Progenitor cell of endocrine pancreas (in vitro differentiated cells): ENCODE measurements at regions not wholly inside any gene's neighbourhood (a gene's known extent, or its start where the extent isn't known, plus 50 kb on each side); places are given as distances from the start of the nearest gene placed in this dataset.
"Not testable (repeated sequence)": the region's sequence is repeated elsewhere in the genome, so short reads cannot be mapped to it uniquely, and the experiment has no call there.

ENCODE experiments used
- DNase-seq: peaks from one replicate; pipeline ENCODE4 v3.0.0; 2021; ENCODE audit warnings: low spot score; ENCODE audit not compliant: unreplicated experiment
- H3K27ac Mint-ChIP-seq: 2 replicates; pipeline ENCODE4 v1.8.0; 2021; ENCODE audit warnings: mild to moderate bottlenecking, moderate library complexity, mixed read lengths
- H3K27me3 Mint-ChIP-seq: 2 replicates; pipeline ENCODE4 v1.8.0; 2021; ENCODE audit warnings: mixed read lengths
- H3K36me3 Mint-ChIP-seq: 2 replicates; pipeline ENCODE4 v1.8.0; 2022; ENCODE audit warnings: mixed read lengths; ENCODE audit not compliant: insufficient read depth
- H3K4me1 Mint-ChIP-seq: 2 replicates; pipeline ENCODE4 v1.8.0; 2021; ENCODE audit warnings: low read depth, mixed read lengths
- H3K4me3 Mint-ChIP-seq: 2 replicates; pipeline ENCODE4 v1.8.0; 2021; ENCODE audit warnings: low read depth, mild to moderate bottlenecking, moderate library complexity, mixed read lengths
- H3K9me3 Mint-ChIP-seq: 2 replicates; pipeline ENCODE4 v1.8.0; 2021; ENCODE audit warnings: low read depth, mixed read lengths
- TF ChIP-seq, protein P1 (sequence below): fragments of 200-600 bp; sonication (generic); IDR thresholded peaks from one replicate; pipeline ENCODE4 v1.5.0; 2021; ENCODE audit warnings: antibody characterized with exemption, mild to moderate bottlenecking; ENCODE audit not compliant: unreplicated experiment

DNA sequence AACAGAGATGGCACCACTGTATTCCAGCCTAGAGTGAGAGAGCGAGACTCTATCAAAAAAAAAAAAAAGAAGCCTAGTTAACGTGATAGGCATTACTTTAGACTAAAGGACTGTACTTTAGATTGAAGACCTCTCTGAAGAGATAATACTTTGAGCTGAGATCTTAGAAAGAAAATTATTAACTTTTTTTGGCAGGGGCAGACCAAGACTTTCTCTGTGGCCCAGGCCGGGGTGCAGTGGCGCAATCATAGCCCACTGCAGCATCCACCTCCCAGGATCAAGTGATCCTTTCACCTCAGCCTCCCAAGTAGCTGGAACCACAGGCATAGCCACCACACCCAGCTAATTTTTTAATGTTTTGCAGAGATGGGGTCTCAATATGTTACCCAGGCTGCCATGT, 75.7 kb upstream of the TNRC6A start:
- DNase-seq, result no peak
- Mint-ChIP-seq H3K27me3 (no peaks in the 10 kb centered on the region), H3K36me3 (no peaks in the 10 kb centered on the region), H3K27ac (no peak overlapping the region), H3K4me3 (no peak overlapping the region), H3K4me1 (peaks cover 11% of the 10 kb centered on the region), H3K9me3 (no peaks in the 10 kb centered on the region)
- TF ChIP-seq, protein P1, sequence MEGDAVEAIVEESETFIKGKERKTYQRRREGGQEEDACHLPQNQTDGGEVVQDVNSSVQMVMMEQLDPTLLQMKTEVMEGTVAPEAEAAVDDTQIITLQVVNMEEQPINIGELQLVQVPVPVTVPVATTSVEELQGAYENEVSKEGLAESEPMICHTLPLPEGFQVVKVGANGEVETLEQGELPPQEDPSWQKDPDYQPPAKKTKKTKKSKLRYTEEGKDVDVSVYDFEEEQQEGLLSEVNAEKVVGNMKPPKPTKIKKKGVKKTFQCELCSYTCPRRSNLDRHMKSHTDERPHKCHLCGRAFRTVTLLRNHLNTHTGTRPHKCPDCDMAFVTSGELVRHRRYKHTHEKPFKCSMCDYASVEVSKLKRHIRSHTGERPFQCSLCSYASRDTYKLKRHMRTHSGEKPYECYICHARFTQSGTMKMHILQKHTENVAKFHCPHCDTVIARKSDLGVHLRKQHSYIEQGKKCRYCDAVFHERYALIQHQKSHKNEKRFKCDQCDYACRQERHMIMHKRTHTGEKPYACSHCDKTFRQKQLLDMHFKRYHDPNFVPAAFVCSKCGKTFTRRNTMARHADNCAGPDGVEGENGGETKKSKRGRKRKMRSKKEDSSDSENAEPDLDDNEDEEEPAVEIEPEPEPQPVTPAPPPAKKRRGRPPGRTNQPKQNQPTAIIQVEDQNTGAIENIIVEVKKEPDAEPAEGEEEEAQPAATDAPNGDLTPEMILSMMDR, result no peak

DNA sequence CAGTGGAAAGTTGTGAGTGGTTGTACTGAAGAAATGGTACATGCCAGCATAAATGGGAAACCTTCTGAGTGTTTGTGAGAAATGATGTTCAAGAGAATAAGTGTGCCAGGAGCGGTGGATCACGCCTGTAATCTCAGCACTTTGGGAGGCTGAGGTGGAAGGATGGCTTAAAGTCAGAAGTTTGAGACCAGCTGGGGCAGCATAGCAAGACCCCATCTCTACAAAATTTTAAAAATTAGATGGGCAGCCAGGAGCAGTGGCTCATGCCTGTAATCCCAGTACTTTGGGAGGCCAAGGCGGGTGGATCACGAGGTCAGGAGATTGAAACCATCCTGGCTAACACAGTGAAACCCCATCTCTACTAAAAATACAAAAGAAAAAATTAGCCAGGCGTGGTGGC, 63.5 kb upstream of the TNRC6A start:
- not testable (repeated sequence) for H3K27ac Mint-ChIP-seq, H3K36me3 Mint-ChIP-seq, H3K4me3 Mint-ChIP-seq

DNA sequence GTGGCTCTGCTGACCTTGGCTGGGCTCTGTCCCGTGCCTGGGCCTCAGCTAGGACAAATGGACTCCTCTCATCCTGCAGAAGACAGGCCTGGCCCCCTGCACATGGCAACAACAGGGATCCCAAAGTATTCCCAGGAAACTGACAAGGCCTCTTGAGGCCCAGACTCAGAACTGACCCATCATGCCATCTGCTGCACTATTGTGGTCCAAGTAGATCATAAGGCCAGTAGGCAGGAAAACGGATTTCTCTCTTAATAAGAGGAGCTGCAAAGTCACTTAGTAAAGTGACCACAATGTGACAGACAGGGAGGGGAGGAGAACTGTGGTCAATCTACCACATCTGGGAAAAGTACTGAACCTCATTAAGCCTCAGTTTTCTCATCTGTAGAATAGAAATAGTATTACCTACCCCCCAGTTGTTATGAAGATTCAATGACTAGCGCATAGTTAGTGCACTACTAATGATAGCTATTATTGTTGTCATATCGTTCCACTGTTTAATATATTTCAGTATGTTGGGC, 62.1 kb upstream of the TNRC6A start:
- H3K4me3 Mint-ChIP-seq, result no peak overlapping the region
- TF ChIP-seq, protein P1, result no peak

More for the DNA sequence above, 63.5 kb upstream of the TNRC6A start:
- not testable (repeated sequence) for DNase-seq, H3K9me3 Mint-ChIP-seq, H3K4me1 Mint-ChIP-seq, H3K27me3 Mint-ChIP-seq

DNA sequence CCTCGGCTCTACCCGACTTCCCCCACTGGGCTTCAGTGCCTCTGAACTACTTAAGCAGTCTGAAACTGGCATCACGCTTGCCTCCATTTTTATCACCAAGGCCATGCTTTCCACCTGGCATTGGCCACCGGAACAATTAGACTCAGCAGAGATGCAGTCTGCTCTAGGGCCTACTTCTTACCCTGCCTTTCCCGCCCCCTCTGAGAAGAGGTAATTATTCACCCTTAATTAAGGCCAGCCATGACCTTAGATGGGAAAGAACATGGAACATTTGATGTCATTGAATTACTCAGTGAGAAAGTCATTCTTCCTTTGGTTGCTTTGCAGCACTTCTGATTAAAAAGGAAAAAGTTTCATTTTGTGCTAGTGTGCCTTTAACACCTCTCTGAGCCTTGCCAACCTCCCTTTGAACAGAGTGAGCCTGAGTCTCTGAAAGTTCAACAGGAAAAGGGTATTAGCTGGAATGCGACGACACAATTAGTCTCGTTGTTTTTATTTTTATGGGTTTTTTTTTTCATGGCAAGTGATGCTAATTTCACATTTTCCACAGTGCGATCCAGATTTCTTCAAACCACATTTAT, 60.9 kb upstream of the TNRC6A start:
- Mint-ChIP-seq H3K27ac (no peak overlapping the region), H3K4me3 (no peak overlapping the region), H3K4me1 (no peaks in the 10 kb centered on the region), H3K9me3 (no peaks in the 10 kb centered on the region), H3K27me3 (peaks cover 10% of the 10 kb centered on the region), H3K36me3 (no peaks in the 10 kb centered on the region)
- no peak for DNase-seq
- TF ChIP-seq, protein P1, result no peak

More for the DNA sequence above, 62.1 kb upstream of the TNRC6A start:
- Mint-ChIP-seq H3K27me3 (peaks cover 10% of the 10 kb centered on the region), H3K27ac (no peak overlapping the region), H3K9me3 (no peaks in the 10 kb centered on the region), H3K36me3 (no peaks in the 10 kb centered on the region), H3K4me1 (no peaks in the 10 kb centered on the region)
- no peak for DNase-seq

DNA sequence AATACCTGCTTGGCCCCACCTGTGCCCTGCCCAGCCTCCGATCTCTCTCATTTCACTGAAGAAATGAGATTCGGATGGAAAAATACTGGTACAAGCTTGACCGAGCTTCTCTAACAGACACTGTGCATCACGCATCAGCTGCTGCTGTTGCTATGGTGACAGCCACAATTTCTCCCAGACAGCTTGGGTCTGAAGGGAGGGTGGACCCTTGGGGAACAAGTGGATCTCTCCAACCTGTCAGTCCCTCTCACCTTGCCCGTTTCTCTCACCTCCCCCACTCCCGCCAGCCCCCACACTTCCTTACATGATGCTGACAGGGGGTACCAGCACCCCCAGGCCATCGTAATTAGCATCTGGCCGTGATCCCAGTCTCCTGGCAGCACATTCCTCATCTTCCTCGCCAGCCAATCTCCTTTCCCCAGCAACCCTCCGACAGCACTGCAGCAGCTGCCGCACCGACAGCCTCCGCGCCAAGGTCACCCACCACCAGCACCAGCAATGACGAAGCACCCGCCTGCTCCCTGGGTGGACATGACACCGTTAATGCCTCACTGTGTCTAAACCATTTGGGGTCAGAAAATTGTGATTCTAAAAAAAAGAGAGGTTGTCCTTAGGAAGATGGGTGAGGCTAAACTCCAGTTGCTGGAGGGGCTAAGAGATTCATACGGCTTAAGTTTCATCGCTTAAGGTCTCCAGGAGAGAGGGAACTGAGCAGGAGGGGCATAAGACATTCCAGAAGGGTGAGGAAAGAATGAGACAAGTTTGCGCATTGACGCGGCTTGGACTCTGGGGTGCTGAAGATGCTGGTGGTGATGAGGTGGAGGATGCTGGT, 58.6 kb upstream of the TNRC6A start:
- no peak for DNase-seq
- H3K4me3 Mint-ChIP-seq, result no peak overlapping the region
- peaks cover 10% of the 10 kb centered on the region for H3K27me3 Mint-ChIP-seq
- TF ChIP-seq, protein P1, result no peak
- no peaks in the 10 kb centered on the region for H3K36me3 Mint-ChIP-seq
- H3K27ac Mint-ChIP-seq, result no peak overlapping the region
- H3K9me3 Mint-ChIP-seq, result no peaks in the 10 kb centered on the region
- no peaks in the 10 kb centered on the region for H3K4me1 Mint-ChIP-seq
